Endothelial cell of umbilical vein (primary cell): ENCODE measurements at regions not wholly inside any gene's neighbourhood (a gene's known extent, or its start where the extent isn't known, plus 50 kb on each side); places are given as distances from the start of the nearest gene placed in this dataset.

ENCODE experiments used
- BruUV-seq: library from RNA; stranded (reverse); fragments of 400-500 nt; replicated peaks from 2 replicates; lab custom pipeline; 2021; lab: Mats Ljungman, UMichigan
- CTCF ChIA-PET: fragments of 300-600, 350-600 bp; sonication (Branson Sonifier 250); formaldehyde crosslinking; loops from one replicate; lab custom pipeline; 2021; ENCODE audit warnings: antibody characterized with exemption, inconsistent platforms; lab: Charles Lee
- POLR2A ChIA-PET: fragments of 300-600, 350-600 bp; sonication (Branson Sonifier 250); formaldehyde crosslinking; loops from one replicate; lab custom pipeline; 2021; ENCODE audit warnings: antibody characterized with exemption, inconsistent platforms; lab: Charles Lee
- DNase-seq: peaks from one replicate; pipeline ENCODE4 v3.0.0-alpha.2; 2011; ENCODE audit warnings: low read depth, low spot score
- FAIRE-seq: peaks from 2 replicates; lab custom pipeline; 2011; peaks lifted over from hg19 to GRCh38; lab: Jason Lieb, UNC
- H2AFZ ChIP-seq: 2 replicates; pipeline ENCODE4 v1.6.0; 2012; ENCODE audit warnings: low read depth, low read length, control low read depth, inconsistent platforms
- H3K27ac ChIP-seq: 2 replicates; pipeline ENCODE4 v1.5.1; 2011; ENCODE audit warnings: low read depth, mild to moderate bottlenecking, control low read depth, low read length, moderate library complexity; ENCODE audit not compliant: insufficient read depth
- H3K27me3 ChIP-seq, 2 experiments: 2 replicates each; pipeline versions ENCODE4 v1.6.0 to v1.6.1; 2011; ENCODE audit warnings: low read length in 2 of 2, mixed read lengths in 1 of 2; ENCODE audit not compliant: control insufficient read depth in 2 of 2, insufficient read depth in 2 of 2
- H3K36me3 ChIP-seq, 2 experiments: 2 replicates in 1 of 2; 3 replicates in 1 of 2; pipeline ENCODE4 v1.5.1; 2011; ENCODE audit warnings: low read length in 2 of 2, mild to moderate bottlenecking in 1 of 2, moderate library complexity in 1 of 2; ENCODE audit not compliant: control insufficient read depth in 2 of 2, insufficient read depth in 2 of 2; ENCODE audit errors: extremely low read depth in 1 of 2
- H3K4me1 ChIP-seq: 3 replicates; pipeline ENCODE4 v1.5.1; 2011; ENCODE audit warnings: mild to moderate bottlenecking, low read length; ENCODE audit not compliant: control insufficient read depth, insufficient read depth; ENCODE audit errors: extremely low read depth
- H3K4me2 ChIP-seq: 2 replicates; pipeline ENCODE4 v1.6.1; 2011; ENCODE audit warnings: low read length, control low read depth, mixed read lengths; ENCODE audit not compliant: insufficient read depth
- H3K4me3 ChIP-seq, 3 experiments: fragments of 200-600 bp in 1 of 3; sonication (generic), shearing (Covaris generic) in 1 of 3; replicated peaks in 1 of 3; 2 replicates each; pipeline ENCODE4 v1.5.1; 2011 to 2016; ENCODE audit warnings: control low read depth in 3 of 3, low read length in 3 of 3, mild to moderate bottlenecking in 2 of 3, inconsistent platforms in 1 of 3, low read depth in 1 of 3, moderate library complexity in 1 of 3; ENCODE audit not compliant: insufficient read depth in 1 of 3
- H3K79me2 ChIP-seq: 2 replicates; pipeline ENCODE4 v1.6.0; 2012; ENCODE audit warnings: low read length, inconsistent platforms; ENCODE audit not compliant: control insufficient read depth, insufficient read depth
- H3K9ac ChIP-seq: replicated peaks from 2 replicates; pipeline ENCODE3; 2011; ENCODE audit warnings: low read length, control low read depth; ENCODE audit not compliant: insufficient read depth; ENCODE audit errors: extremely low read depth
- H3K9me1 ChIP-seq: replicated peaks from 3 replicates; pipeline ENCODE4 v1.6.0; 2011; ENCODE audit warnings: mild to moderate bottlenecking, low read length; ENCODE audit not compliant: control insufficient read depth, insufficient read depth; ENCODE audit errors: extremely low read depth
- H3K9me3 ChIP-seq: replicated peaks from 2 replicates; pipeline ENCODE4 v1.5.1; 2012; ENCODE audit warnings: low read length, inconsistent platforms; ENCODE audit not compliant: control insufficient read depth, insufficient read depth
- H4K20me1 ChIP-seq: replicated peaks from 2 replicates; pipeline ENCODE3; 2011; ENCODE audit warnings: mild to moderate bottlenecking, low read length; ENCODE audit not compliant: control insufficient read depth, insufficient read depth; ENCODE audit errors: extremely low read depth
- EZH2 ChIP-seq: IDR thresholded peaks from 2 replicates; pipeline ENCODE4 v1.6.1; 2012; ENCODE audit warnings: borderline replicate concordance, low read depth, mild to moderate bottlenecking, moderate library complexity, low read length, inconsistent platforms; ENCODE audit not compliant: severe bottlenecking
- FOS ChIP-seq: IDR thresholded peaks from 2 replicates; pipeline ENCODE4 v1.6.1; 2011; ENCODE audit warnings: mild to moderate bottlenecking, low read length, moderate library complexity, borderline replicate concordance; ENCODE audit not compliant: insufficient read depth
- GATA2 ChIP-seq: IDR thresholded peaks from 2 replicates; pipeline ENCODE4 v1.7.0; 2011; ENCODE audit warnings: low read depth, mild to moderate bottlenecking, moderate library complexity, mixed read lengths, low read length; ENCODE audit not compliant: insufficient read length, insufficient read depth
- JUN ChIP-seq: IDR thresholded peaks from 2 replicates; pipeline ENCODE4 v1.6.1; 2011; ENCODE audit warnings: borderline replicate concordance, low read depth; ENCODE audit not compliant: insufficient read length, insufficient read depth
- MYC ChIP-seq: IDR thresholded peaks from one replicate; pipeline ENCODE4 v1.6.1; 2011; ENCODE audit warnings: mild to moderate bottlenecking, low read depth, low read length
- POLR2A ChIP-seq: IDR thresholded peaks from 2 replicates; pipeline ENCODE4 v1.6.1; 2012; ENCODE audit warnings: low read depth, mild to moderate bottlenecking, control low read depth, low read length
- POLR2AphosphoS5 ChIP-seq: IDR thresholded peaks from 2 replicates; pipeline ENCODE4 v1.6.1; 2012; ENCODE audit warnings: low read depth, mild to moderate bottlenecking, control low read depth, low read length, moderate library complexity; ENCODE audit not compliant: insufficient read depth
- dilution Hi-C: fragments of 300-500 bp; cut with MboI; formaldehyde crosslinking; loops from one replicate; pipeline ENCODE4 v1.15.0; 2019; ENCODE audit warnings: low sequenced_read_pairs; ENCODE audit not compliant: extremely low pct_ligation_motif_present
- intact Hi-C: fragments of 100-400 bp; cut with micrococcal nuclease; formaldehyde crosslinking; loops from one replicate; pipeline ENCODE4 v1.10.0; 2022
- TF ChIP-seq, protein P1 (sequence below), 2 donors: IDR thresholded peaks; 1 replicate in 1 of 2; 2 replicates in 1 of 2; pipeline ENCODE4 v1.5.1; 2011; ENCODE audit warnings: low read length in 2 of 2, mild to moderate bottlenecking in 2 of 2, moderate library complexity in 2 of 2, control low read depth in 1 of 2, inconsistent platforms in 1 of 2, low read depth in 1 of 2; ENCODE audit not compliant: insufficient read depth in 1 of 2; ENCODE audit errors: extremely low read depth in 1 of 2
- TF ChIP-seq, protein P2 (sequence below): IDR thresholded peaks from 2 replicates; pipeline ENCODE4 v1.6.1; 2011; ENCODE audit not compliant: insufficient read depth, insufficient read length

- BruUV-seq: no TSS peak
- H3K9ac ChIP-seq: no peak overlapping the region
- no peaks in the 10 kb centered on the region for H3K9me3 ChIP-seq
- no peak overlapping the region for H3K4me3 ChIP-seq
- H3K36me3 ChIP-seq: no peaks in the 10 kb centered on the region
- TF ChIP-seq POLR2A: no peak
- TF ChIP-seq, protein P1, sequence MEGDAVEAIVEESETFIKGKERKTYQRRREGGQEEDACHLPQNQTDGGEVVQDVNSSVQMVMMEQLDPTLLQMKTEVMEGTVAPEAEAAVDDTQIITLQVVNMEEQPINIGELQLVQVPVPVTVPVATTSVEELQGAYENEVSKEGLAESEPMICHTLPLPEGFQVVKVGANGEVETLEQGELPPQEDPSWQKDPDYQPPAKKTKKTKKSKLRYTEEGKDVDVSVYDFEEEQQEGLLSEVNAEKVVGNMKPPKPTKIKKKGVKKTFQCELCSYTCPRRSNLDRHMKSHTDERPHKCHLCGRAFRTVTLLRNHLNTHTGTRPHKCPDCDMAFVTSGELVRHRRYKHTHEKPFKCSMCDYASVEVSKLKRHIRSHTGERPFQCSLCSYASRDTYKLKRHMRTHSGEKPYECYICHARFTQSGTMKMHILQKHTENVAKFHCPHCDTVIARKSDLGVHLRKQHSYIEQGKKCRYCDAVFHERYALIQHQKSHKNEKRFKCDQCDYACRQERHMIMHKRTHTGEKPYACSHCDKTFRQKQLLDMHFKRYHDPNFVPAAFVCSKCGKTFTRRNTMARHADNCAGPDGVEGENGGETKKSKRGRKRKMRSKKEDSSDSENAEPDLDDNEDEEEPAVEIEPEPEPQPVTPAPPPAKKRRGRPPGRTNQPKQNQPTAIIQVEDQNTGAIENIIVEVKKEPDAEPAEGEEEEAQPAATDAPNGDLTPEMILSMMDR (IDR thresholded peaks at IDR 0.05; ENCODE audit: extremely low read depth in 1 of 2, insufficient read depth in 1 of 2, low read depth in 1 of 2, low read length in 2 of 2): no peak
- no peak for TF ChIP-seq POLR2AphosphoS5
- TF ChIP-seq, protein P2, sequence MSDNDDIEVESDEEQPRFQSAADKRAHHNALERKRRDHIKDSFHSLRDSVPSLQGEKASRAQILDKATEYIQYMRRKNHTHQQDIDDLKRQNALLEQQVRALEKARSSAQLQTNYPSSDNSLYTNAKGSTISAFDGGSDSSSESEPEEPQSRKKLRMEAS: no peak
- no peak for TF ChIP-seq FOS
- no peak for TF ChIP-seq MYC
- no peak for TF ChIP-seq JUN
- no peak for TF ChIP-seq GATA2
- TF ChIP-seq EZH2: no peak
- no peaks in the 10 kb centered on the region for H3K79me2 ChIP-seq
- H3K4me2 ChIP-seq: no peak overlapping the region
- H4K20me1 ChIP-seq: no peaks in the 10 kb centered on the region
- ChIA-PET CTCF (interaction anchor here (0.6 to 0.7 kb wide), 2 partner anchors 53 to 415 kb away, joined by 3 to 4 read pairs; no protein-coding TSS in a partner anchor), POLR2A (no interaction called here)
- FAIRE-seq (no peak), DNase-seq (no peak)
- H3K27me3 ChIP-seq: no peaks in the 10 kb centered on the region
- no peaks in the 10 kb centered on the region for H3K9me1 ChIP-seq
- H3K4me1 ChIP-seq: no peaks in the 10 kb centered on the region
- intact Hi-C loops: no loop called here
- H2AFZ ChIP-seq: no peak overlapping the region
- no peak overlapping the region for H3K27ac ChIP-seq
- dilution Hi-C loops: no loop called here
These were observed 748.0 kb upstream of the IGFBP3 start for GRCh38 chr7:46669028-46669427.
